Activated T-cell treated with anti-CD3 and anti-CD28 coated beads, Interleukin-2, amount 50 U/mL, for 24 hours (primary cell): ENCODE measurements at regions not wholly inside any gene's neighbourhood (a gene's known extent, or its start where the extent isn't known, plus 50 kb on each side); places are given as distances from the start of the nearest gene placed in this dataset.

ENCODE experiments used
- DNase-seq: peaks from one replicate; pipeline ENCODE4 v3.0.0-alpha.2; 2020
- H3K27ac Mint-ChIP-seq: 2 replicates; pipeline ENCODE4 v1.8.0; 2020; ENCODE audit warnings: mild to moderate bottlenecking, mixed read lengths
- H3K27me3 Mint-ChIP-seq: 2 replicates; pipeline ENCODE4 v1.8.0; 2020; ENCODE audit warnings: mixed read lengths
- H3K36me3 Mint-ChIP-seq: 2 replicates; pipeline ENCODE4 v1.8.0; 2020; ENCODE audit warnings: low read depth, mixed read lengths
- H3K4me1 Mint-ChIP-seq: 2 replicates; pipeline ENCODE4 v1.8.0; 2020; ENCODE audit warnings: low read depth, mixed read lengths
- H3K4me3 Mint-ChIP-seq: 2 replicates; pipeline ENCODE4 v1.8.0; 2020; ENCODE audit warnings: mild to moderate bottlenecking, moderate library complexity, mixed read lengths
- H3K9me3 Mint-ChIP-seq: 2 replicates; pipeline ENCODE4 v1.8.0; 2020; ENCODE audit warnings: mixed read lengths

GRCh38 chr5:67695369-67695768 is 498.8 kb upstream of the CD180 start:
- no peak for DNase-seq
- Mint-ChIP-seq H3K27ac (no peak overlapping the region), H3K9me3 (no peaks in the 10 kb centered on the region), H3K27me3 (peaks cover 1% of the 10 kb centered on the region), H3K4me1 (no peaks in the 10 kb centered on the region), H3K4me3 (no peak overlapping the region), H3K36me3 (no peaks in the 10 kb centered on the region)

GRCh38 chr5:67694810-67695191 is 498.2 kb upstream of the CD180 start:
- Mint-ChIP-seq H3K4me1 (no peaks in the 10 kb centered on the region), H3K9me3 (no peaks in the 10 kb centered on the region), H3K36me3 (no peaks in the 10 kb centered on the region), H3K27me3 (no peaks in the 10 kb centered on the region), H3K4me3 (no peak overlapping the region), H3K27ac (no peak overlapping the region)
- no peak for DNase-seq

GRCh38 chr5:67693956-67694809 is 497.6 kb upstream of the CD180 start:
- Mint-ChIP-seq H3K4me3 (no peak overlapping the region), H3K27me3 (no peaks in the 10 kb centered on the region), H3K36me3 (no peaks in the 10 kb centered on the region), H3K4me1 (no peaks in the 10 kb centered on the region), H3K9me3 (no peaks in the 10 kb centered on the region), H3K27ac (no peak overlapping the region)
- DNase-seq: no peak

GRCh38 chr5:67686746-67687145 is 490.1 kb upstream of the CD180 start:
- DNase-seq: no peak
- Mint-ChIP-seq H3K27me3 (peaks cover 2% of the 10 kb centered on the region), H3K9me3 (no peaks in the 10 kb centered on the region), H3K27ac (no peak overlapping the region), H3K36me3 (no peaks in the 10 kb centered on the region), H3K4me3 (no peak overlapping the region), H3K4me1 (no peaks in the 10 kb centered on the region)

GRCh38 chr5:67681703-67682102 is 485.1 kb upstream of the CD180 start:
- peaks cover 2% of the 10 kb centered on the region for H3K27me3 Mint-ChIP-seq
- H3K9me3 Mint-ChIP-seq: no peaks in the 10 kb centered on the region
- no peak for DNase-seq
- no peak overlapping the region for H3K4me3 Mint-ChIP-seq
- no peaks in the 10 kb centered on the region for H3K36me3 Mint-ChIP-seq
- H3K4me1 Mint-ChIP-seq: no peaks in the 10 kb centered on the region
- H3K27ac Mint-ChIP-seq: no peak overlapping the region

- H3K36me3 Mint-ChIP-seq: no peaks in the 10 kb centered on the region
- no peaks in the 10 kb centered on the region for H3K4me1 Mint-ChIP-seq
- no peak overlapping the region for H3K27ac Mint-ChIP-seq
- peaks cover 2% of the 10 kb centered on the region for H3K27me3 Mint-ChIP-seq
- H3K9me3 Mint-ChIP-seq: no peaks in the 10 kb centered on the region
- no peak overlapping the region for H3K4me3 Mint-ChIP-seq
- DNase-seq: no peak
Measured at GRCh38 chr5:67680099-67680498, 483.5 kb upstream of the CD180 start.

- no peaks in the 10 kb centered on the region for H3K36me3 Mint-ChIP-seq
Measured at GRCh38 chr5:67679184-67679841, 482.7 kb upstream of the CD180 start.

GRCh38 chr5:67678594-67678993 is 482.0 kb upstream of the CD180 start:
- Mint-ChIP-seq H3K4me3 (no peak overlapping the region), H3K9me3 (no peaks in the 10 kb centered on the region), H3K36me3 (no peaks in the 10 kb centered on the region), H3K27me3 (peaks cover 2% of the 10 kb centered on the region), H3K27ac (no peak overlapping the region), H3K4me1 (no peaks in the 10 kb centered on the region)
- DNase-seq: no peak

More at GRCh38 chr5:67679184-67679841, 482.7 kb upstream of the CD180 start:
- DNase-seq: no peak
- H3K27ac Mint-ChIP-seq: no peak overlapping the region
- H3K4me3 Mint-ChIP-seq: no peak overlapping the region
- H3K4me1 Mint-ChIP-seq: no peaks in the 10 kb centered on the region
- H3K9me3 Mint-ChIP-seq: no peaks in the 10 kb centered on the region
- H3K27me3 Mint-ChIP-seq: peaks cover 2% of the 10 kb centered on the region

- H3K36me3 Mint-ChIP-seq: no peaks in the 10 kb centered on the region
- H3K9me3 Mint-ChIP-seq: no peaks in the 10 kb centered on the region
- no peaks in the 10 kb centered on the region for H3K27me3 Mint-ChIP-seq
- H3K27ac Mint-ChIP-seq: no peak overlapping the region
- no peak overlapping the region for H3K4me3 Mint-ChIP-seq
- H3K4me1 Mint-ChIP-seq: no peaks in the 10 kb centered on the region
- DNase-seq: no peak
Measured at GRCh38 chr5:67677422-67677970, 480.9 kb upstream of the CD180 start.

- Mint-ChIP-seq H3K4me3 (no peak overlapping the region), H3K36me3 (no peaks in the 10 kb centered on the region), H3K9me3 (no peaks in the 10 kb centered on the region), H3K27ac (no peak overlapping the region), H3K4me1 (no peaks in the 10 kb centered on the region), H3K27me3 (no peaks in the 10 kb centered on the region)
- no peak for DNase-seq
Measured at GRCh38 chr5:67676863-67677262, 480.3 kb upstream of the CD180 start.

GRCh38 chr5:67674159-67674655 is 477.6 kb upstream of the CD180 start:
- Mint-ChIP-seq H3K27ac (no peak overlapping the region), H3K27me3 (no peaks in the 10 kb centered on the region), H3K9me3 (no peaks in the 10 kb centered on the region), H3K4me1 (no peaks in the 10 kb centered on the region), H3K4me3 (no peak overlapping the region), H3K36me3 (no peaks in the 10 kb centered on the region)
- no peak for DNase-seq

- no peaks in the 10 kb centered on the region for H3K27me3 Mint-ChIP-seq
- H3K27ac Mint-ChIP-seq: no peak overlapping the region
- no peak overlapping the region for H3K4me3 Mint-ChIP-seq
- H3K36me3 Mint-ChIP-seq: no peaks in the 10 kb centered on the region
- H3K9me3 Mint-ChIP-seq: no peaks in the 10 kb centered on the region
- no peak for DNase-seq
- H3K4me1 Mint-ChIP-seq: no peaks in the 10 kb centered on the region
Measured at GRCh38 chr5:67673618-67674017, 477.0 kb upstream of the CD180 start.

GRCh38 chr5:67673180-67673579 is 476.6 kb upstream of the CD180 start:
- Mint-ChIP-seq H3K36me3 (no peaks in the 10 kb centered on the region), H3K27me3 (no peaks in the 10 kb centered on the region), H3K9me3 (no peaks in the 10 kb centered on the region), H3K4me1 (no peaks in the 10 kb centered on the region), H3K4me3 (no peak overlapping the region), H3K27ac (no peak overlapping the region)
- DNase-seq: no peak

GRCh38 chr5:67672636-67673035 is 476.0 kb upstream of the CD180 start:
- H3K36me3 Mint-ChIP-seq: no peaks in the 10 kb centered on the region
- no peaks in the 10 kb centered on the region for H3K9me3 Mint-ChIP-seq
- H3K27ac Mint-ChIP-seq: no peak overlapping the region
- DNase-seq: no peak
- H3K27me3 Mint-ChIP-seq: no peaks in the 10 kb centered on the region
- H3K4me3 Mint-ChIP-seq: no peak overlapping the region
- H3K4me1 Mint-ChIP-seq: no peaks in the 10 kb centered on the region

GRCh38 chr5:67669916-67670315 is 473.3 kb upstream of the CD180 start:
- H3K9me3 Mint-ChIP-seq: peaks cover 13% of the 10 kb centered on the region
- H3K4me3 Mint-ChIP-seq: no peak overlapping the region
- no peak for DNase-seq
- no peaks in the 10 kb centered on the region for H3K27me3 Mint-ChIP-seq
- H3K4me1 Mint-ChIP-seq: no peaks in the 10 kb centered on the region
- H3K27ac Mint-ChIP-seq: no peak overlapping the region
- H3K36me3 Mint-ChIP-seq: no peaks in the 10 kb centered on the region
